Ectodermal cell (in vitro differentiated cells): ENCODE measurements at regions not wholly inside any gene's neighbourhood (a gene's known extent, or its start where the extent isn't known, plus 50 kb on each side); places are given as distances from the start of the nearest gene placed in this dataset.

Source experiments
- H3K27ac ChIP-seq: 2 replicates; pipeline ENCODE4 v1.7.0; 2013; ENCODE audit warnings: mild to moderate bottlenecking, low read depth, low read length; ENCODE audit not compliant: insufficient read depth, poor library complexity, severe bottlenecking
- H3K27me3 ChIP-seq: 2 replicates; pipeline ENCODE4 v1.7.0; 2013; ENCODE audit warnings: mild to moderate bottlenecking, low read length; ENCODE audit not compliant: insufficient read depth, control insufficient read depth, poor library complexity, severe bottlenecking
- H3K36me3 ChIP-seq: one replicate; pipeline ENCODE4 v1.7.0; 2013; ENCODE audit warnings: low read length; ENCODE audit not compliant: control insufficient read depth, insufficient read depth
- H3K4me1 ChIP-seq: one replicate; pipeline ENCODE4 v1.7.0; 2013; ENCODE audit warnings: low read length; ENCODE audit not compliant: control insufficient read depth, insufficient read depth
- H3K4me3 ChIP-seq: 2 replicates; pipeline ENCODE4 v1.7.0; 2013; ENCODE audit warnings: low read depth, low read length, control low read depth; ENCODE audit not compliant: insufficient read depth
- H3K9me3 ChIP-seq: 2 replicates; pipeline ENCODE4 v1.7.0; 2013; ENCODE audit warnings: mild to moderate bottlenecking, low read length, moderate library complexity; ENCODE audit not compliant: control insufficient read depth
- WGBS, 2 experiments: methylation state at CpG; one replicate each; pipeline ENCODE4 v1.1.7; 2013; ENCODE audit warnings: missing lambda C conversion rate in 2 of 2; 5-methylcytosine and 5-hydroxymethylcytosine counted together

- no peaks in the 10 kb centered on the region for H3K36me3 ChIP-seq
- no peak overlapping the region for H3K27ac ChIP-seq
- H3K9me3 ChIP-seq = no peaks in the 10 kb centered on the region
- H3K4me1 ChIP-seq = no peaks in the 10 kb centered on the region
- no peak overlapping the region for H3K4me3 ChIP-seq
- 89 to 91% methylated on average over 10 of the region's 10 CpGs for WGBS, 2 experiments
- no peaks in the 10 kb centered on the region for H3K27me3 ChIP-seq
Measured at GRCh38 chr14:96956464-96957239, 159.5 kb downstream of the VRK1 start.

GRCh38 chr14:96958057-96958456, 160.9 kb downstream of the VRK1 start:
- no peak overlapping the region for H3K27ac ChIP-seq
- no peak overlapping the region for H3K4me3 ChIP-seq
- H3K9me3 ChIP-seq = no peaks in the 10 kb centered on the region
- H3K4me1 ChIP-seq = no peaks in the 10 kb centered on the region
- WGBS, 2 experiments = 94 to 97% methylated on average over 11 of the region's 11 CpGs
- H3K36me3 ChIP-seq = no peaks in the 10 kb centered on the region
- no peaks in the 10 kb centered on the region for H3K27me3 ChIP-seq

GRCh38 chr14:96959992-96960391, 162.8 kb downstream of the VRK1 start:
- Histone ChIP-seq H3K4me3 (no peak overlapping the region), H3K36me3 (no peaks in the 10 kb centered on the region), H3K27me3 (no peaks in the 10 kb centered on the region), H3K4me1 (no peaks in the 10 kb centered on the region), H3K27ac (no peak overlapping the region), H3K9me3 (no peaks in the 10 kb centered on the region)
- WGBS, 2 experiments = 5 to 8% methylated on average over 1 of the region's 1 CpG

- Histone ChIP-seq H3K27me3 (no peaks in the 10 kb centered on the region), H3K4me3 (no peak overlapping the region), H3K36me3 (no peaks in the 10 kb centered on the region), H3K27ac (no peak overlapping the region), H3K9me3 (no peaks in the 10 kb centered on the region), H3K4me1 (no peaks in the 10 kb centered on the region)
- 88 to 98% methylated on average over 2 of the region's 2 CpGs for WGBS, 2 experiments
Measured at GRCh38 chr14:96960598-96961116, 163.5 kb downstream of the VRK1 start.

- Histone ChIP-seq H3K4me3 (no peak overlapping the region), H3K9me3 (no peaks in the 10 kb centered on the region), H3K27ac (no peak overlapping the region)
Measured at GRCh38 chr14:96961895-96962294, 164.7 kb downstream of the VRK1 start.

GRCh38 chr14:96962337-96962736, 165.2 kb downstream of the VRK1 start:
- WGBS, 2 experiments = 96 to 98% methylated on average over 2 of the region's 2 CpGs
- Histone ChIP-seq H3K36me3 (no peaks in the 10 kb centered on the region), H3K27me3 (no peaks in the 10 kb centered on the region)

More at GRCh38 chr14:96961895-96962294, 164.7 kb downstream of the VRK1 start:
- Histone ChIP-seq H3K27me3 (no peaks in the 10 kb centered on the region), H3K36me3 (no peaks in the 10 kb centered on the region), H3K4me1 (no peaks in the 10 kb centered on the region)
- WGBS, 2 experiments = 49 to 50% methylated on average over 2 of the region's 2 CpGs

GRCh38 chr14:96964726-96965415, 167.7 kb downstream of the VRK1 start:
- H3K4me1 ChIP-seq = no peaks in the 10 kb centered on the region
- WGBS, 2 experiments = 96 to 98% methylated on average over 24 to 25 of the region's 25 CpGs
- H3K36me3 ChIP-seq = no peaks in the 10 kb centered on the region
- no peaks in the 10 kb centered on the region for H3K27me3 ChIP-seq
- H3K9me3 ChIP-seq = no peaks in the 10 kb centered on the region
- no peak overlapping the region for H3K4me3 ChIP-seq
- H3K27ac ChIP-seq = no peak overlapping the region

More at GRCh38 chr14:96962337-96962736, 165.2 kb downstream of the VRK1 start:
- Histone ChIP-seq H3K4me3 (no peak overlapping the region), H3K4me1 (no peaks in the 10 kb centered on the region), H3K9me3 (no peaks in the 10 kb centered on the region), H3K27ac (no peak overlapping the region)

GRCh38 chr14:96965885-96966595, 168.9 kb downstream of the VRK1 start:
- WGBS, 2 experiments = 81 to 85% methylated on average over 11 of the region's 11 CpGs

GRCh38 chr14:96975116-96975515, 177.9 kb downstream of the VRK1 start:
- Histone ChIP-seq H3K36me3 (no peaks in the 10 kb centered on the region), H3K9me3 (no peaks in the 10 kb centered on the region), H3K27me3 (no peaks in the 10 kb centered on the region), H3K27ac (no peak overlapping the region), H3K4me1 (no peaks in the 10 kb centered on the region), H3K4me3 (no peak overlapping the region)
- 88% methylated on average over 1 of the region's 1 CpG; no CpG with 5 or more reads in 1 of the 2 experiments for WGBS, 2 experiments

More at GRCh38 chr14:96965885-96966595, 168.9 kb downstream of the VRK1 start:
- Histone ChIP-seq H3K27me3 (no peaks in the 10 kb centered on the region), H3K4me3 (no peak overlapping the region), H3K27ac (no peak overlapping the region), H3K36me3 (no peaks in the 10 kb centered on the region), H3K9me3 (no peaks in the 10 kb centered on the region), H3K4me1 (no peaks in the 10 kb centered on the region)
